CD4-positive, alpha-beta memory T cell (primary cell): ENCODE measurements at regions not wholly inside any gene's neighbourhood (a gene's known extent, or its start where the extent isn't known, plus 50 kb on each side); places are given as distances from the start of the nearest gene placed in this dataset.

ENCODE experiments used
- CTCF ChIA-PET: fragments of 350-600 bp; sonication (Branson Sonifier 250); formaldehyde crosslinking; loops from one replicate; lab custom pipeline; 2021; ENCODE audit warnings: inconsistent platforms; ENCODE audit not compliant: partially characterized antibody; lab: Charles Lee
- POLR2A ChIA-PET: fragments of 350-600 bp; sonication (Branson Sonifier 250); formaldehyde crosslinking; loops from one replicate; lab custom pipeline; 2021; ENCODE audit not compliant: partially characterized antibody; lab: Charles Lee
- DNase-seq, 5 donors: peaks; one replicate each; pipeline versions ENCODE4 v3.0.0 to v3.0.0-alpha.2; 2020 to 2022; ENCODE audit warnings: mixed read lengths in 1 of 5
- H3K27ac ChIP-seq: one replicate; pipeline ENCODE4 v1.7.0; 2013; ENCODE audit warnings: low read depth, low read length
- H3K27me3 ChIP-seq: 2 replicates; pipeline ENCODE4 v1.7.0; 2013; ENCODE audit warnings: mild to moderate bottlenecking, low read length, moderate library complexity; ENCODE audit not compliant: insufficient read depth
- H3K36me3 ChIP-seq: 2 replicates; pipeline ENCODE4 v1.7.0; 2013; ENCODE audit warnings: mild to moderate bottlenecking, low read length, moderate library complexity; ENCODE audit not compliant: insufficient read depth
- H3K4me1 ChIP-seq: 2 replicates; pipeline ENCODE4 v1.7.0; 2013; ENCODE audit warnings: mild to moderate bottlenecking, low read length, moderate library complexity; ENCODE audit not compliant: insufficient read depth
- H3K4me3 ChIP-seq, 2 donors: one replicate each; pipeline ENCODE4 v1.7.0; 2013; ENCODE audit warnings: low read length in 2 of 2, mild to moderate bottlenecking in 1 of 2
- H3K9me3 ChIP-seq, 2 donors: one replicate each; pipeline ENCODE4 v1.7.0; 2013; ENCODE audit warnings: low read length in 2 of 2, control low read depth in 1 of 2; ENCODE audit not compliant: control insufficient read depth in 1 of 2
- H3K27ac Mint-ChIP-seq, 7 donors: one replicate each; pipeline ENCODE4 v1.8.0; 2020 to 2021; ENCODE audit warnings: mixed read lengths in 7 of 7, mild to moderate bottlenecking in 6 of 7, inconsistent platforms in 3 of 7, moderate library complexity in 3 of 7
- H3K27me3 Mint-ChIP-seq, 2 donors: one replicate each; pipeline ENCODE4 v1.8.0; 2020 to 2021; ENCODE audit warnings: mixed read lengths in 2 of 2
- H3K36me3 Mint-ChIP-seq, 2 donors: one replicate each; pipeline ENCODE4 v1.8.0; 2020 to 2021; ENCODE audit warnings: mixed read lengths in 2 of 2, inconsistent platforms in 1 of 2, mild to moderate bottlenecking in 1 of 2
- H3K4me1 Mint-ChIP-seq, 4 donors: one replicate each; pipeline ENCODE4 v1.8.0; 2020 to 2021; ENCODE audit warnings: mixed read lengths in 4 of 4, mild to moderate bottlenecking in 1 of 4
- H3K4me3 Mint-ChIP-seq, 8 donors: one replicate each; pipeline ENCODE4 v1.8.0; 2020 to 2021; ENCODE audit warnings: mixed read lengths in 8 of 8, mild to moderate bottlenecking in 7 of 8, moderate library complexity in 6 of 8, inconsistent platforms in 3 of 8
- H3K9me3 Mint-ChIP-seq, 8 donors: one replicate each; pipeline ENCODE4 v1.8.0; 2020 to 2021; ENCODE audit warnings: mixed read lengths in 8 of 8, mild to moderate bottlenecking in 5 of 8, inconsistent platforms in 3 of 8, moderate library complexity in 1 of 8
- intact Hi-C: fragments of 100-400 bp; cut with micrococcal nuclease; formaldehyde crosslinking; loops from one replicate; pipeline ENCODE4 v1.15.1; 2023

GRCh38 chr2:136195226-136195625, 77.3 kb upstream of the CXCR4 start:
- H3K4me1 Mint-ChIP-seq: peaks cover 0 to 4% (median 1%) of the 10 kb centered on the region in 4 donors
- no peaks in the 10 kb centered on the region for H3K9me3 ChIP-seq
- H3K27me3 ChIP-seq: no peaks in the 10 kb centered on the region
- H3K4me3 ChIP-seq: no peak overlapping the region
- H3K4me3 Mint-ChIP-seq: no peak overlapping the region
- peaks cover 0 to 8% (median 4%) of the 10 kb centered on the region in 8 donors for H3K9me3 Mint-ChIP-seq
- no peaks in the 10 kb centered on the region for H3K36me3 ChIP-seq
- no peaks in the 10 kb centered on the region for H3K27me3 Mint-ChIP-seq
- no peaks in the 10 kb centered on the region for H3K36me3 Mint-ChIP-seq
- H3K27ac ChIP-seq: no peak overlapping the region
- intact Hi-C loops: no loop called here
- ChIA-PET POLR2A (interaction anchor here (1.0 kb wide), 1 partner anchor 60 kb away, joined by 3 read pairs; no protein-coding TSS in a partner anchor), CTCF (no interaction called here)
- DNase-seq: no peak
- peak overlapping the region in 2 of 7 donors; percentile 30 to 73 for H3K27ac Mint-ChIP-seq
- no peaks in the 10 kb centered on the region for H3K4me1 ChIP-seq

- H3K27me3 ChIP-seq: no peaks in the 10 kb centered on the region
- H3K9me3 ChIP-seq: no peaks in the 10 kb centered on the region
- Mint-ChIP-seq H3K27me3 (no peaks in the 10 kb centered on the region), H3K36me3 (no peaks in the 10 kb centered on the region), H3K4me3 (no peak overlapping the region), H3K9me3 (no peaks in the 10 kb centered on the region), H3K27ac (peak overlapping the region in 1 of 7 donors; percentile 30), H3K4me1 (peaks cover 0 to 4% (median 0%) of the 10 kb centered on the region in 4 donors)
- ChIA-PET CTCF (interaction anchor here (1.1 kb wide), 1 partner anchor 11 kb away, joined by 4 read pairs; no protein-coding TSS in a partner anchor), POLR2A (interaction anchor here (0.7 kb wide), 1 partner anchor 55 kb away, joined by 3 read pairs; no protein-coding TSS in a partner anchor)
- intact Hi-C loops: no loop called here
- no peak for DNase-seq
- no peak overlapping the region for H3K27ac ChIP-seq
- no peak overlapping the region for H3K4me3 ChIP-seq
- no peaks in the 10 kb centered on the region for H3K36me3 ChIP-seq
- H3K4me1 ChIP-seq: no peaks in the 10 kb centered on the region
Observed at GRCh38 chr2:136191041-136191440, 73.1 kb upstream of the CXCR4 start.

- H3K27ac ChIP-seq: no peak overlapping the region
- no peaks in the 10 kb centered on the region for H3K27me3 Mint-ChIP-seq
- no peaks in the 10 kb centered on the region for H3K9me3 ChIP-seq
- no peaks in the 10 kb centered on the region for H3K9me3 Mint-ChIP-seq
- no peaks in the 10 kb centered on the region for H3K36me3 ChIP-seq
- H3K27me3 ChIP-seq: no peaks in the 10 kb centered on the region
- H3K4me1 ChIP-seq: no peaks in the 10 kb centered on the region
- DNase-seq: no peak
- POLR2A ChIA-PET: interaction anchor here (1.1 kb wide), 2 partner anchors 53 to 61 kb away, joined by 3 read pairs; no protein-coding TSS in a partner anchor
- H3K36me3 Mint-ChIP-seq: no peaks in the 10 kb centered on the region
- peaks cover 0 to 4% (median 0%) of the 10 kb centered on the region in 4 donors for H3K4me1 Mint-ChIP-seq
- CTCF ChIA-PET: no interaction called here
- H3K27ac Mint-ChIP-seq: peak overlapping the region in 1 of 7 donors; percentile 28
- no peak overlapping the region for H3K4me3 Mint-ChIP-seq
- intact Hi-C loops: no loop called here
- H3K4me3 ChIP-seq: no peak overlapping the region
Observed at GRCh38 chr2:136189221-136189782, 71.4 kb upstream of the CXCR4 start.

- no peaks in the 10 kb centered on the region for H3K27me3 Mint-ChIP-seq
Observed at GRCh38 chr2:136188086-136188485, 70.1 kb upstream of the CXCR4 start.

GRCh38 chr2:136185981-136186776, 68.2 kb upstream of the CXCR4 start:
- peak overlapping the region in 2 of 7 donors; percentile 16 to 36 for H3K27ac Mint-ChIP-seq
- Histone ChIP-seq H3K9me3 (no peaks in the 10 kb centered on the region), H3K4me3 (no peak overlapping the region), H3K4me1 (no peaks in the 10 kb centered on the region), H3K36me3 (no peaks in the 10 kb centered on the region), H3K27ac (no peak overlapping the region), H3K27me3 (no peaks in the 10 kb centered on the region)
- POLR2A ChIA-PET: no interaction called here
- no peaks in the 10 kb centered on the region for H3K27me3 Mint-ChIP-seq
- H3K36me3 Mint-ChIP-seq: no peaks in the 10 kb centered on the region
- H3K4me1 Mint-ChIP-seq: no peaks in the 10 kb centered on the region
- no peak overlapping the region for H3K4me3 Mint-ChIP-seq
- H3K9me3 Mint-ChIP-seq: no peaks in the 10 kb centered on the region
- CTCF ChIA-PET: no interaction called here
- no peak for DNase-seq
- intact Hi-C loops: no loop called here

More at GRCh38 chr2:136188086-136188485, 70.1 kb upstream of the CXCR4 start:
- peaks cover 0 to 4% (median 0%) of the 10 kb centered on the region in 4 donors for H3K4me1 Mint-ChIP-seq
- peak overlapping the region in 1 of 7 donors; percentile 37 for H3K27ac Mint-ChIP-seq
- CTCF ChIA-PET: no interaction called here
- H3K4me3 Mint-ChIP-seq: no peak overlapping the region
- H3K36me3 ChIP-seq: no peaks in the 10 kb centered on the region
- no peak for DNase-seq
- POLR2A ChIA-PET: interaction anchor here (1.1 kb wide), 1 partner anchor 60 kb away, joined by 3 read pairs; no protein-coding TSS in a partner anchor
- H3K27me3 ChIP-seq: no peaks in the 10 kb centered on the region
- intact Hi-C loops: no loop called here
- no peaks in the 10 kb centered on the region for H3K4me1 ChIP-seq
- H3K27ac ChIP-seq: no peak overlapping the region
- H3K9me3 ChIP-seq: no peaks in the 10 kb centered on the region
- H3K4me3 ChIP-seq: no peak overlapping the region
- no peaks in the 10 kb centered on the region for H3K9me3 Mint-ChIP-seq
- no peaks in the 10 kb centered on the region for H3K36me3 Mint-ChIP-seq

- POLR2A ChIA-PET: no interaction called here
- peaks cover 0 to 2% (median 0%) of the 10 kb centered on the region in 8 donors for H3K9me3 Mint-ChIP-seq
- H3K36me3 Mint-ChIP-seq: no peaks in the 10 kb centered on the region
- Histone ChIP-seq H3K4me3 (no peak overlapping the region), H3K27me3 (no peaks in the 10 kb centered on the region), H3K27ac (no peak overlapping the region), H3K9me3 (no peaks in the 10 kb centered on the region), H3K4me1 (peaks cover 10% of the 10 kb centered on the region), H3K36me3 (no peaks in the 10 kb centered on the region)
- no peak overlapping the region for H3K4me3 Mint-ChIP-seq
- intact Hi-C loops: no loop called here
- CTCF ChIA-PET: no interaction called here
- DNase-seq: no peak
- peaks cover 6 to 19% (median 11%) of the 10 kb centered on the region in 4 donors for H3K4me1 Mint-ChIP-seq
- peak overlapping the region in 3 of 7 donors; percentile 16 to 51 (median 42) for H3K27ac Mint-ChIP-seq
- H3K27me3 Mint-ChIP-seq: no peaks in the 10 kb centered on the region
Observed at GRCh38 chr2:136183097-136183496, 65.1 kb upstream of the CXCR4 start.

GRCh38 chr2:136182315-136182714, 64.4 kb upstream of the CXCR4 start:
- peaks cover 0 to 2% (median 0%) of the 10 kb centered on the region in 8 donors for H3K9me3 Mint-ChIP-seq
- no peaks in the 10 kb centered on the region for H3K27me3 Mint-ChIP-seq
- Histone ChIP-seq H3K27ac (no peak overlapping the region), H3K27me3 (no peaks in the 10 kb centered on the region), H3K36me3 (no peaks in the 10 kb centered on the region), H3K9me3 (no peaks in the 10 kb centered on the region), H3K4me3 (no peak overlapping the region), H3K4me1 (peaks cover 10% of the 10 kb centered on the region)
- ChIA-PET CTCF (no interaction called here), POLR2A (no interaction called here)
- H3K27ac Mint-ChIP-seq: peak overlapping the region in 4 of 7 donors; percentile 0 to 70 (median 16)
- intact Hi-C loops: no loop called here
- peaks cover 6 to 19% (median 11%) of the 10 kb centered on the region in 4 donors for H3K4me1 Mint-ChIP-seq
- no peaks in the 10 kb centered on the region for H3K36me3 Mint-ChIP-seq
- no peak overlapping the region for H3K4me3 Mint-ChIP-seq
- DNase-seq: no peak
